K562 (cell line): ENCODE measurements at regions not wholly inside any gene's neighbourhood (a gene's known extent, or its start where the extent isn't known, plus 50 kb on each side); places are given as distances from the start of the nearest gene placed in this dataset.

Source experiments
- ATAC-seq: fragments of 200-7000 bp; cut with Tn5 transposase; 3 replicates; pipeline ENCODE4 v1.9.1; 2020; ENCODE audit warnings: moderate library complexity
- BruUV-seq: library from RNA; stranded (reverse); fragments of 400-500 nt; replicated peaks from 2 replicates; lab custom pipeline; 2021; lab: Mats Ljungman, UMichigan
- CTCF ChIA-PET: fragments of 300-600 bp; formaldehyde crosslinking; extraction: SDS; loops from one replicate; lab custom pipeline; 2021; ENCODE audit warnings: low intra/inter-chr PET ratio; lab: Yijun Ruan, JAX
- POLR2A ChIA-PET: fragments of 300-600, 350-650 bp; sonication (Branson Sonifier 250); formaldehyde crosslinking; extraction: SDS; loops from one replicate; lab custom pipeline; 2021; ENCODE audit warnings: antibody characterized with exemption, inconsistent platforms; lab: Yijun Ruan, JAX
- DNase-seq, 4 experiments: peaks; one replicate each; pipeline versions ENCODE4 v3.0.0 to v3.0.0-alpha.2; 2011 to 2018; ENCODE audit warnings: low spot score in 3 of 4, mixed read lengths in 3 of 4; ENCODE audit errors: extremely low read depth in 1 of 4
- FAIRE-seq: peaks from 2 replicates; lab custom pipeline; 2011; peaks lifted over from hg19 to GRCh38; lab: Jason Lieb, UNC
- H2AFZ ChIP-seq: 2 replicates; pipeline ENCODE4 v1.6.0; 2011; ENCODE audit warnings: low read depth, low read length, control low read depth, inconsistent platforms
- H3K27ac ChIP-seq: fragments of 200-600 bp; 3 replicates; pipeline ENCODE4 v1.8.0; 2011; ENCODE audit warnings: low read depth, mild to moderate bottlenecking, control low read depth, inconsistent platforms, low read length, moderate library complexity, mixed read lengths; ENCODE audit errors: extremely low read depth
- H3K27me3 ChIP-seq, 2 experiments: fragments of 300-600 bp in 1 of 2; 2 replicates in 1 of 2; 3 replicates in 1 of 2; pipeline versions ENCODE4 v1.6.0 to v1.8.0; 2011; ENCODE audit warnings: inconsistent platforms in 2 of 2, low read length in 2 of 2, mild to moderate bottlenecking in 1 of 2, mixed read lengths in 1 of 2, moderate library complexity in 1 of 2; ENCODE audit not compliant: control insufficient read depth in 2 of 2, insufficient read depth in 2 of 2
- H3K36me3 ChIP-seq: fragments of 300-600 bp; 3 replicates; pipeline ENCODE4 v1.8.0; 2011; ENCODE audit warnings: mild to moderate bottlenecking, low read length, inconsistent platforms; ENCODE audit not compliant: control insufficient read depth, insufficient read depth
- H3K4me1 ChIP-seq, 2 experiments: fragments of 200-600 bp in 1 of 2; replicated peaks in 1 of 2; 2 replicates in 1 of 2; 3 replicates in 1 of 2; pipeline versions ENCODE4 v1.5.1 to v1.8.0; 2011; ENCODE audit warnings: inconsistent platforms in 2 of 2, low read length in 2 of 2, mild to moderate bottlenecking in 1 of 2, mixed read lengths in 1 of 2, moderate library complexity in 1 of 2; ENCODE audit not compliant: control insufficient read depth in 2 of 2, insufficient read depth in 2 of 2
- H3K4me2 ChIP-seq: 2 replicates; pipeline ENCODE4 v1.6.1; 2011; ENCODE audit warnings: low read length, control low read depth, inconsistent platforms, mixed read lengths; ENCODE audit not compliant: insufficient read depth
- H3K4me3 ChIP-seq: fragments of 200-600 bp; sonication (generic), shearing (Covaris generic); 2 replicates; pipeline ENCODE4 v1.5.1; 2016; ENCODE audit warnings: control low read depth, inconsistent platforms
- H3K79me2 ChIP-seq: fragments of 200-600 bp; 3 replicates; pipeline ENCODE4 v1.8.0; 2011; ENCODE audit warnings: low read length, inconsistent platforms; ENCODE audit not compliant: control insufficient read depth, insufficient read depth
- H3K9ac ChIP-seq, 2 experiments: 2 replicates each; pipeline versions ENCODE4 v1.6.0 to v1.6.1; 2011; ENCODE audit warnings: low read depth in 2 of 2, low read length in 2 of 2, control low read depth in 1 of 2, inconsistent platforms in 1 of 2, mild to moderate bottlenecking in 1 of 2, mixed read lengths in 1 of 2; ENCODE audit not compliant: insufficient read depth in 1 of 2
- H3K9me1 ChIP-seq: one replicate; pipeline ENCODE4 v1.6.0; 2011; ENCODE audit warnings: inconsistent platforms, mild to moderate bottlenecking, low read length, moderate library complexity; ENCODE audit not compliant: control insufficient read depth, insufficient read depth
- H3K9me3 ChIP-seq: replicated peaks from 2 replicates; pipeline ENCODE4 v1.5.1; 2011; ENCODE audit warnings: low read depth, low read length, inconsistent platforms; ENCODE audit not compliant: control insufficient read depth, insufficient read depth
- H4K20me1 ChIP-seq: replicated peaks from 2 replicates; pipeline ENCODE4 v1.6.1; 2011; ENCODE audit warnings: low read length, inconsistent platforms, mixed read lengths; ENCODE audit not compliant: control insufficient read depth, insufficient read depth
- AFF4 ChIP-seq: sonication (generic); formaldehyde crosslinking; IDR thresholded peaks from 2 replicates; pipeline ENCODE4 v1.8.0; 2023; ENCODE audit warnings: mild to moderate bottlenecking, missing genetic modification reagents
- DEAF1 ChIP-seq: fragments of 450-650 bp; formaldehyde crosslinking; IDR thresholded peaks from 2 replicates; pipeline ENCODE4 v1.4.0; 2020; ENCODE audit warnings: mild to moderate bottlenecking, moderate library complexity
- ILF3 ChIP-seq: fragments of 450-650 bp; IDR thresholded peaks from 2 replicates; pipeline ENCODE4 v1.6.1; 2018; ENCODE audit warnings: antibody characterized with exemption, mild to moderate bottlenecking, moderate library complexity, borderline replicate concordance
- PHF8 ChIP-seq: fragments of 200-600 bp; sonication (generic); IDR thresholded peaks from 2 replicates; pipeline ENCODE4 v1.6.1; 2012; ENCODE audit warnings: mixed run types, mild to moderate bottlenecking, inconsistent platforms, low read length, moderate library complexity, borderline replicate concordance
- TFE3 ChIP-seq: fragments of 450-650 bp; formaldehyde crosslinking; IDR thresholded peaks from 2 replicates; pipeline ENCODE4 v1.4.0; 2020; ENCODE audit warnings: mild to moderate bottlenecking, mixed read lengths
- ZBTB2 ChIP-seq: fragments of 450-650 bp; IDR thresholded peaks from 2 replicates; pipeline ENCODE4 v1.6.1; 2016; ENCODE audit warnings: antibody characterized with exemption
- WGBS: fragments of 100-300 bp; shearing (Covaris generic); methylation state at CpG from one replicate; pipeline ENCODE4 v1.1.6; 2016; ENCODE audit warnings: low coverage, mixed read lengths; ENCODE audit not compliant: insufficient coverage; ENCODE audit errors: missing lambda C conversion rate; 5-methylcytosine and 5-hydroxymethylcytosine counted together
- in situ Hi-C: fragments of 300-500 bp; cut with MboI; formaldehyde crosslinking; loops from 4 replicates; pipeline ENCODE4 v1.15.0; 2018; ENCODE audit warnings: inconsistent platforms, mixed read lengths
- intact Hi-C: fragments of 100-400 bp; cut with micrococcal nuclease; formaldehyde crosslinking; loops from 2 replicates; pipeline ENCODE4 v1.14.2; 2022

- FAIRE-seq: no peak
- DNase-seq: peak in 1 of 4 experiments; percentile 2
- no peak for ATAC-seq
Measured at GRCh38 chr2:89850481-89850880, 1159.0 kb downstream of the RPIA start.

More at GRCh38 chr2:89850481-89850880, 1159.0 kb downstream of the RPIA start:
- no peaks in the 10 kb centered on the region for H3K27me3 ChIP-seq
- H2AFZ ChIP-seq: no peak overlapping the region
- no peak overlapping the region for H3K9ac ChIP-seq
- no TSS peak for BruUV-seq
- whole genome bisulfite sequencing: 0% methylated on average over 3 of the region's 3 CpGs
- no peak for TF ChIP-seq DEAF1 (CRISPR knock-in tag)
- no peak for TF ChIP-seq ILF3
- no peak for TF ChIP-seq ZBTB2
- TF ChIP-seq PHF8: no peak
- no peak for TF ChIP-seq AFF4
- no peak for TF ChIP-seq TFE3 (CRISPR knock-in tag)
- TF ChIP-seq, all 486 proteins: peak for 0
- no peaks in the 10 kb centered on the region for H4K20me1 ChIP-seq
- POLR2A ChIA-PET: no interaction called here
- in situ Hi-C loops: no loop called here
- no peak overlapping the region for H3K4me2 ChIP-seq
- no peak overlapping the region for H3K27ac ChIP-seq
- H3K4me3 ChIP-seq: no peak overlapping the region
- no peaks in the 10 kb centered on the region for H3K79me2 ChIP-seq
- H3K9me3 ChIP-seq: no peaks in the 10 kb centered on the region
- intact Hi-C loops: no loop called here
- CTCF ChIA-PET: no interaction called here
- H3K4me1 ChIP-seq: no peaks in the 10 kb centered on the region
- no peaks in the 10 kb centered on the region for H3K36me3 ChIP-seq
- no peaks in the 10 kb centered on the region for H3K9me1 ChIP-seq
